PC-9 (cell line): ENCODE measurements at regions not wholly inside any gene's neighbourhood (a gene's known extent, or its start where the extent isn't known, plus 50 kb on each side); places are given as distances from the start of the nearest gene placed in this dataset.

Experiments
- BruUV-seq: library from RNA; stranded (reverse); fragments of 400-500 nt; replicated peaks from 2 replicates; lab custom pipeline; 2021; lab: Mats Ljungman, UMichigan
- CTCF ChIA-PET: fragments of 300-600 bp; sonication (Branson Sonifier 250); formaldehyde crosslinking; loops from one replicate; lab custom pipeline; 2022; ENCODE audit warnings: antibody characterized with exemption; lab: Charles Lee
- POLR2A ChIA-PET: fragments of 300-600 bp; sonication (Branson Sonifier 250); formaldehyde crosslinking; loops from one replicate; lab custom pipeline; 2022; ENCODE audit warnings: antibody characterized with exemption; ENCODE audit not compliant: unreplicated experiment; lab: Charles Lee
- DNase-seq, 2 experiments: peaks; one replicate each; pipeline versions ENCODE4 v3.0.0 to v3.0.0-alpha.2; 2015 to 2022; ENCODE audit warnings: mixed read lengths in 1 of 2
- H2AFZ ChIP-seq: fragments of 200-600 bp; sonication (generic); 2 replicates; pipeline ENCODE4 v1.8.1; 2017; ENCODE audit warnings: antibody characterized with exemption
- H3F3A ChIP-seq: fragments of 200-600 bp; sonication (generic); 2 replicates; pipeline ENCODE4 v1.8.1; 2017; ENCODE audit warnings: antibody characterized with exemption, mild to moderate bottlenecking, low read depth; ENCODE audit not compliant: insufficient read depth
- H3K27ac ChIP-seq: fragments of 200-600 bp; sonication (generic); 2 replicates; pipeline ENCODE4 v1.6.1; 2016; ENCODE audit warnings: mixed run types
- H3K27me3 ChIP-seq: fragments of 200-600 bp; sonication (generic); 2 replicates; pipeline ENCODE4 v1.6.1; 2016; ENCODE audit warnings: low read depth, mixed run types; ENCODE audit not compliant: insufficient read depth
- H3K36me3 ChIP-seq: fragments of 200-600 bp; sonication (generic); 2 replicates; pipeline ENCODE4 v1.6.1; 2016; ENCODE audit warnings: low read depth, mixed run types
- H3K4me1 ChIP-seq: fragments of 200-600 bp; sonication (generic); replicated peaks from 2 replicates; pipeline ENCODE4 v1.6.1; 2016; ENCODE audit warnings: mixed run types; ENCODE audit not compliant: insufficient read depth
- H3K4me2 ChIP-seq: fragments of 200-600 bp; sonication (generic); 2 replicates; pipeline ENCODE4 v1.6.1; 2017; ENCODE audit warnings: mixed run types
- H3K4me3 ChIP-seq: fragments of 200-600 bp; sonication (generic); 2 replicates; pipeline ENCODE4 v1.6.1; 2016; ENCODE audit warnings: mixed run types
- H3K79me2 ChIP-seq: fragments of 200-600 bp; sonication (generic); 2 replicates; pipeline ENCODE4 v1.6.1; 2017; ENCODE audit warnings: low read depth, mixed run types
- H3K9me2 ChIP-seq: fragments of 200-600 bp; sonication (generic); 2 replicates; pipeline ENCODE4 v1.8.1; 2017; ENCODE audit warnings: mild to moderate bottlenecking; ENCODE audit not compliant: insufficient read depth
- H3K9me3 ChIP-seq: fragments of 200-600 bp; sonication (generic); 2 replicates; pipeline ENCODE4 v1.8.1; 2016; ENCODE audit warnings: low read depth; ENCODE audit not compliant: insufficient read depth
- H4K20me1 ChIP-seq: fragments of 200-600 bp; sonication (generic); 2 replicates; pipeline ENCODE4 v1.8.1; 2017; ENCODE audit not compliant: insufficient read depth
- EZH2 ChIP-seq: fragments of 200-600 bp; sonication (generic); IDR thresholded peaks from 2 replicates; pipeline ENCODE4 v1.8.0; 2017; ENCODE audit warnings: antibody characterized with exemption, low read depth
- intact Hi-C: fragments of 100-400 bp; cut with micrococcal nuclease; formaldehyde crosslinking; loops from one replicate; pipeline ENCODE4 v1.10.0; 2022; ENCODE audit not compliant: unreplicated experiment
- TF ChIP-seq, protein P1 (sequence below): fragments of 200-600 bp; sonication (generic); conservative IDR thresholded peaks from 2 replicates; pipeline ENCODE4 v1.6.1; 2017; ENCODE audit warnings: mixed run types, antibody characterized with exemption, mild to moderate bottlenecking, moderate library complexity

DNA sequence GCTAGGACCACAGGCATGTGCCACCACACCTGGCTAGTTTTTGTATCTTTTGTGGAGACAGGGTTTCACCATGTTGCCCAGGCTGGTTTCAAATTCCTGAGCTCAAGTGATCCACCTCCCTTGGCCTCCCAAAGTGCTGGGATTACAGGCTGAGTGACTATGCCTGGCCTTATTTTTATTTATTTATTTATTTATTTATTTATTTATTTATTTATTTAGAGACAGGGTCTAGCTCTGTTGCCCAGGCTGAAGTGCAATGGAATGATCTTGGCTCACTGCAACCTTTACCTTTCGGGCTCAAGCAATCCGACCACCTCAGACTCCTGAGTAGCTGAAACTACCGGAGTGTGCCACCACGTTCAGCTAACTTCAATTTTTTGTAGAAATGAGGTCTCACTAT is 117.0 kb upstream of the MAX start:
- CTCF ChIA-PET = no interaction called here
- Histone ChIP-seq H3K4me2 (no peak overlapping the region), H3K9me2 (no peaks in the 10 kb centered on the region), H3K9me3 (no peaks in the 10 kb centered on the region), H3K27me3 (no peaks in the 10 kb centered on the region), H3K4me3 (no peak overlapping the region), H3K36me3 (no peaks in the 10 kb centered on the region), H3K4me1 (no peaks in the 10 kb centered on the region), H4K20me1 (no peaks in the 10 kb centered on the region), H3K27ac (no peak overlapping the region), H2AFZ (no peak overlapping the region), H3F3A (0 out of 2 replicates have a peak, but pooled peaks cover 5% of the 10 kb centered on the region), H3K79me2 (no peaks in the 10 kb centered on the region)
- POLR2A ChIA-PET = interaction anchor here (0.6 kb wide), 1 partner anchor 44 kb away, joined by 5 read pairs; no protein-coding TSS in a partner anchor
- intact Hi-C loops = no loop called here
- no peak for TF ChIP-seq EZH2
- TF ChIP-seq, protein P1, sequence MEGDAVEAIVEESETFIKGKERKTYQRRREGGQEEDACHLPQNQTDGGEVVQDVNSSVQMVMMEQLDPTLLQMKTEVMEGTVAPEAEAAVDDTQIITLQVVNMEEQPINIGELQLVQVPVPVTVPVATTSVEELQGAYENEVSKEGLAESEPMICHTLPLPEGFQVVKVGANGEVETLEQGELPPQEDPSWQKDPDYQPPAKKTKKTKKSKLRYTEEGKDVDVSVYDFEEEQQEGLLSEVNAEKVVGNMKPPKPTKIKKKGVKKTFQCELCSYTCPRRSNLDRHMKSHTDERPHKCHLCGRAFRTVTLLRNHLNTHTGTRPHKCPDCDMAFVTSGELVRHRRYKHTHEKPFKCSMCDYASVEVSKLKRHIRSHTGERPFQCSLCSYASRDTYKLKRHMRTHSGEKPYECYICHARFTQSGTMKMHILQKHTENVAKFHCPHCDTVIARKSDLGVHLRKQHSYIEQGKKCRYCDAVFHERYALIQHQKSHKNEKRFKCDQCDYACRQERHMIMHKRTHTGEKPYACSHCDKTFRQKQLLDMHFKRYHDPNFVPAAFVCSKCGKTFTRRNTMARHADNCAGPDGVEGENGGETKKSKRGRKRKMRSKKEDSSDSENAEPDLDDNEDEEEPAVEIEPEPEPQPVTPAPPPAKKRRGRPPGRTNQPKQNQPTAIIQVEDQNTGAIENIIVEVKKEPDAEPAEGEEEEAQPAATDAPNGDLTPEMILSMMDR = no peak
- no TSS peak for BruUV-seq
- peak in 1 of 2 experiments; percentile 18 for DNase-seq

DNA sequence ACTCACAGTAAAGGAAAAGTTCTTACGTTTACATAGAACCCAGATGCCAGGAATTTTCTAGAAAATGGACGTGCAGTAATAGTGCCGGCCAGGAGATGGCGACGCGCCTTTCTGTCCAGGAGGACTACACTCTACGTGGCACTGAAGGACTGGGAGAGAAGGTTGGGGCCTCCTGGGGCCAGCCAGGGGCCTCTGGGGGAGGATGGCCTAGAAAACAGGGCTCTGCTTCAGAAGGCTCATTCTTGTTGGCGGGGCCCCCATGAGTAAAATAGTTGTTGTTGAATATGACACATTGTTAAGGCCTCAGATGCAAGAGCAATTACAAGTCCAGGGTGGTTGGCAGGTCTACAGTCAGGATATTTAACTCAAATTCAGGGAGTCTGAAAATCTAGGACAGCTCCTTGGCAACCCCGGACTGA is 120.1 kb upstream of the MAX start:
- Histone ChIP-seq H2AFZ (no peak overlapping the region), H4K20me1 (no peaks in the 10 kb centered on the region), H3K9me2 (no peaks in the 10 kb centered on the region), H3K27ac (no peak overlapping the region), H3K27me3 (no peaks in the 10 kb centered on the region), H3K79me2 (no peaks in the 10 kb centered on the region), H3K4me1 (peaks cover 30% of the 10 kb centered on the region), H3K36me3 (no peaks in the 10 kb centered on the region), H3K4me3 (no peak overlapping the region), H3K9me3 (no peaks in the 10 kb centered on the region), H3F3A (peaks cover 30% of the 10 kb centered on the region), H3K4me2 (no peak overlapping the region)
- DNase-seq = peak; percentile 33 to 40
- ChIA-PET CTCF (no interaction called here), POLR2A (no interaction called here)
- intact Hi-C loops = loop anchor here (2.0 kb wide), 1 partner anchor 190 kb away; the partner anchor contains the start of gene FUT8
- TF ChIP-seq, protein P1 = peak; percentile 93
- no peak for TF ChIP-seq EZH2
- BruUV-seq = no TSS peak

DNA sequence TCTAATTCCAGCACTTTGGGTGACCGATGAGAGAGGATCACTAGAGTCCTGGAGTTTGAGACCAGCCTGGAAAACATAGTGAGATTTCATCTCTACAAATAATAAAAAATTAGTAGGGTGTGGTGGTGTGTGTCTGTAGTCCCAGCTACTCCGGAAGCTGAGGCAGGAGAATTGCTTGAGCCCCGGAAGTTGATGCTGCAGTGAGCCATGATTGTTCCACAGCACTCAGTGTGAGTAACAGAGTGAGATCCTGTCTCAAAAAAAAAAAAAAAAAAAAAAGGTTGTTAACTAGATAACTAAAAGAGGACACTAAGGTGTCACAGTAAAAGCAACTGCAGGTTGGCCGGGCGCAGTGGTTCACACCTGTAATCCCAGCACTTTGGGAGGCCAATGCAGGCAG is 121.3 kb upstream of the MAX start:
- Histone ChIP-seq H3K4me1 (peaks cover 42% of the 10 kb centered on the region), H3K79me2 (no peaks in the 10 kb centered on the region), H3K4me2 (no peak overlapping the region), H4K20me1 (no peaks in the 10 kb centered on the region), H3K4me3 (no peak overlapping the region), H3K9me2 (no peaks in the 10 kb centered on the region), H3K27me3 (no peaks in the 10 kb centered on the region), H3K27ac (no peak overlapping the region), H3F3A (peaks cover 38% of the 10 kb centered on the region), H3K36me3 (no peaks in the 10 kb centered on the region), H2AFZ (no peak overlapping the region), H3K9me3 (no peaks in the 10 kb centered on the region)
- intact Hi-C loops = loop anchor here (2.0 kb wide), 1 partner anchor 189 kb away; the partner anchor contains the start of gene FUT8
- TF ChIP-seq EZH2 = no peak
- TF ChIP-seq, protein P1 = no peak
- peak in 1 of 2 experiments; percentile 32 for DNase-seq
- BruUV-seq = no TSS peak
- POLR2A ChIA-PET = no interaction called here
- CTCF ChIA-PET = interaction anchor here (0.7 kb wide), 1 partner anchor 182 kb away, joined by 5 read pairs; no protein-coding TSS in a partner anchor
